DMS79 treated with DMSO at 0.1 percent for 48 hours (cell line): ENCODE measurements at regions not wholly inside any gene's neighbourhood (a gene's known extent, or its start where the extent isn't known, plus 50 kb on each side); places are given as distances from the start of the nearest gene placed in this dataset.

Source experiments
- DNase-seq: peaks from one replicate; lab custom pipeline; 2025; lab: John Stamatoyannopoulos, UW

- no peak for DNase-seq
These were observed 50.6 kb upstream of the MRPS6 start for GRCh38 chr21:34022627-34023335.

GRCh38 chr21:34021726-34022125 is 51.7 kb upstream of the MRPS6 start:
- DNase-seq: no peak

GRCh38 chr21:34020983-34021553 is 52.3 kb upstream of the MRPS6 start:
- DNase-seq: no peak

GRCh38 chr21:34020005-34020847 is 53.2 kb upstream of the MRPS6 start:
- no peak for DNase-seq

- DNase-seq: no peak
These were observed 54.0 kb upstream of the MRPS6 start for GRCh38 chr21:34019402-34019801.

- no peak for DNase-seq
These were observed 54.5 kb upstream of the MRPS6 start for GRCh38 chr21:34018910-34019309.

- no peak for DNase-seq
These were observed 55.2 kb upstream of the MRPS6 start for GRCh38 chr21:34018185-34018584.

- DNase-seq: no peak
These were observed 56.1 kb upstream of the MRPS6 start for GRCh38 chr21:34017039-34017961.

- no peak for DNase-seq
These were observed 60.7 kb upstream of the MRPS6 start for GRCh38 chr21:34012640-34013039.

- no peak for DNase-seq
These were observed 61.7 kb upstream of the MRPS6 start for GRCh38 chr21:34011660-34012059.

GRCh38 chr21:34009193-34009592 is 64.2 kb upstream of the MRPS6 start:
- no peak for DNase-seq

- DNase-seq: no peak
These were observed 64.8 kb upstream of the MRPS6 start for GRCh38 chr21:34008618-34009017.

GRCh38 chr21:34006611-34007168 is 66.7 kb upstream of the MRPS6 start:
- no peak for DNase-seq

- DNase-seq: no peak
These were observed 68.4 kb upstream of the MRPS6 start for GRCh38 chr21:34004974-34005373.

GRCh38 chr21:34004013-34004938 is 69.1 kb upstream of the MRPS6 start:
- DNase-seq: no peak

- no peak for DNase-seq
These were observed 70.0 kb upstream of the MRPS6 start for GRCh38 chr21:34003428-34003827.

GRCh38 chr21:34000375-34000774 is 73.0 kb upstream of the MRPS6 start:
- DNase-seq: no peak

- DNase-seq: no peak
These were observed 74.6 kb upstream of the MRPS6 start for GRCh38 chr21:33998809-33999208.

GRCh38 chr21:33998402-33998801 is 75.0 kb upstream of the MRPS6 start:
- DNase-seq: peak; percentile 66

- DNase-seq: no peak
These were observed 75.9 kb upstream of the MRPS6 start for GRCh38 chr21:33997436-33997835.

GRCh38 chr21:33994373-33994772 is 78.8 kb upstream of the ATP5PO start:
- no peak for DNase-seq
